GM23338 (cell line): ENCODE measurements at regions not wholly inside any gene's neighbourhood (a gene's known extent, or its start where the extent isn't known, plus 50 kb on each side); places are given as distances from the start of the nearest gene placed in this dataset.

Experiments used
- ATAC-seq: fragments of 200-7000 bp; cut with Tn5 transposase; 3 replicates; pipeline ENCODE4 v1.9.1; 2020
- DNase-seq: peaks from one replicate; pipeline ENCODE4 v3.0.0-alpha.2; 2015; ENCODE audit warnings: low spot score
- H2AFZ ChIP-seq: fragments of 200-600 bp; sonication (generic); 2 replicates; pipeline ENCODE4 v1.8.0; 2016; ENCODE audit warnings: antibody characterized with exemption, mild to moderate bottlenecking, moderate library complexity
- H3F3A ChIP-seq: fragments of 200-600 bp; sonication (generic); replicated peaks from 2 replicates; pipeline ENCODE4 v1.8.0; 2017; ENCODE audit warnings: antibody characterized with exemption, mixed run types, low read depth
- H3K27ac ChIP-seq: fragments of 200-600 bp; sonication (generic); 2 replicates; pipeline ENCODE4 v1.6.1; 2016; ENCODE audit warnings: low read depth
- H3K27me3 ChIP-seq: fragments of 200-600 bp; sonication (generic); 2 replicates; pipeline ENCODE4 v1.8.0; 2016; ENCODE audit warnings: mild to moderate bottlenecking, mixed run types, moderate library complexity; ENCODE audit not compliant: insufficient read depth
- H3K36me3 ChIP-seq: fragments of 200-600 bp; sonication (generic); 2 replicates; pipeline ENCODE4 v1.8.0; 2016; ENCODE audit warnings: mild to moderate bottlenecking; ENCODE audit not compliant: insufficient read depth
- H3K4me1 ChIP-seq: fragments of 200-600 bp; sonication (generic); 2 replicates; pipeline ENCODE4 v1.8.0; 2016; ENCODE audit warnings: mild to moderate bottlenecking, moderate library complexity; ENCODE audit not compliant: insufficient read depth
- H3K4me2 ChIP-seq: fragments of 200-600 bp; sonication (generic); 2 replicates; pipeline ENCODE4 v1.7.1; 2017; ENCODE audit warnings: mixed run types
- H3K4me3 ChIP-seq: fragments of 200-600 bp; sonication (generic); 2 replicates; pipeline ENCODE4 v1.6.1; 2016; ENCODE audit warnings: mixed run types
- H3K79me2 ChIP-seq: fragments of 200-600 bp; sonication (generic); replicated peaks from 2 replicates; pipeline ENCODE4 v1.8.0; 2017; ENCODE audit warnings: mild to moderate bottlenecking; ENCODE audit not compliant: insufficient read depth
- H3K9me2 ChIP-seq: fragments of 200-600 bp; sonication (generic); 2 replicates; pipeline ENCODE4 v1.8.0; 2017; ENCODE audit not compliant: insufficient read depth
- H4K20me1 ChIP-seq: fragments of 200-600 bp; sonication (generic); replicated peaks from 2 replicates; pipeline ENCODE4 v1.8.0; 2017; ENCODE audit warnings: mild to moderate bottlenecking; ENCODE audit not compliant: insufficient read depth
- H3K27ac Mint-ChIP-seq: 2 replicates; pipeline ENCODE4 v1.8.0; 2020; ENCODE audit warnings: inconsistent platforms, mild to moderate bottlenecking, moderate library complexity, mixed read lengths
- H3K27me3 Mint-ChIP-seq: 3 replicates; pipeline ENCODE4 v1.8.0; 2022; ENCODE audit warnings: low read depth, mild to moderate bottlenecking, moderate library complexity, mixed read lengths, inconsistent platforms; ENCODE audit not compliant: insufficient read depth, poor library complexity
- H3K36me3 Mint-ChIP-seq: 3 replicates; pipeline ENCODE4 v1.8.0; 2021; ENCODE audit warnings: low read depth, mild to moderate bottlenecking, inconsistent platforms, moderate library complexity, mixed read lengths
- H3K4me1 Mint-ChIP-seq: 3 replicates; pipeline ENCODE4 v1.8.0; 2020; ENCODE audit warnings: mild to moderate bottlenecking, inconsistent platforms, mixed read lengths
- H3K4me3 Mint-ChIP-seq: 3 replicates; pipeline ENCODE4 v1.8.0; 2021; ENCODE audit warnings: moderate library complexity, mild to moderate bottlenecking, inconsistent platforms, mixed read lengths
- H3K9me3 Mint-ChIP-seq: 3 replicates; pipeline ENCODE4 v1.8.0; 2020; ENCODE audit warnings: moderate library complexity, mild to moderate bottlenecking, inconsistent platforms, mixed read lengths
- CREB1 ChIP-seq: fragments of 250-450 bp; sonication (Bioruptor Pico); IDR thresholded peaks from 2 replicates; pipeline ENCODE4 v1.5.0; 2020; ENCODE audit warnings: low read depth, mild to moderate bottlenecking, moderate library complexity
- EZH2 ChIP-seq: fragments of 200-600 bp; sonication (generic); IDR thresholded peaks from one replicate; pipeline ENCODE4 v1.8.0; 2017; ENCODE audit warnings: antibody characterized with exemption, mild to moderate bottlenecking, low read depth; ENCODE audit not compliant: unreplicated experiment
- EZH2phosphoT487 ChIP-seq: fragments of 200-600 bp; sonication (generic); IDR thresholded peaks from one replicate; pipeline ENCODE4 v1.8.1; 2018; ENCODE audit warnings: antibody characterized with exemption; ENCODE audit not compliant: unreplicated experiment
- JUNB ChIP-seq: IDR thresholded peaks from one replicate; pipeline ENCODE4 v1.6.1; 2016; ENCODE audit warnings: antibody characterized with exemption; ENCODE audit not compliant: unreplicated experiment
- NANOG ChIP-seq: IDR thresholded peaks from 2 replicates; pipeline ENCODE4 v1.6.1; 2016; ENCODE audit warnings: antibody characterized with exemption, borderline replicate concordance
- STAT1 ChIP-seq: IDR thresholded peaks from one replicate; pipeline ENCODE4 v1.6.1; 2016; ENCODE audit warnings: antibody characterized with exemption; ENCODE audit not compliant: unreplicated experiment
- ZNF114 ChIP-seq: fragments of 250-450 bp; sonication (Bioruptor Pico); IDR thresholded peaks from 2 replicates; pipeline ENCODE4 v1.5.0; 2020; ENCODE audit warnings: mild to moderate bottlenecking, moderate library complexity
- ZNF331 ChIP-seq: fragments of 250-450 bp; sonication (Bioruptor Pico); IDR thresholded peaks from 2 replicates; pipeline ENCODE4 v1.5.0; 2020; ENCODE audit warnings: low read depth, mild to moderate bottlenecking, moderate library complexity
- TF ChIP-seq, protein P1 (sequence below): IDR thresholded peaks from 2 replicates; pipeline ENCODE4 v1.6.1; 2016; ENCODE audit warnings: antibody characterized with exemption
- TF ChIP-seq, protein P2 (sequence below), 2 experiments: fragments of 200-600 bp in 1 of 2; sonication (generic) in 1 of 2; conservative IDR thresholded peaks; 2 replicates each; pipeline versions ENCODE4 v1.5.1 to v1.6.1; 2016 to 2017; ENCODE audit warnings: antibody characterized with exemption in 2 of 2, low read depth in 2 of 2, mild to moderate bottlenecking in 2 of 2, moderate library complexity in 1 of 2
- TF ChIP-seq, protein P3 (sequence below): fragments of 250-450 bp; sonication (Bioruptor Pico); IDR thresholded peaks from 2 replicates; pipeline ENCODE4 v1.5.0; 2020; ENCODE audit warnings: mild to moderate bottlenecking, moderate library complexity
- TF ChIP-seq, protein P4 (sequence below): IDR thresholded peaks from one replicate; pipeline ENCODE4 v1.6.1; 2018; ENCODE audit warnings: antibody characterized with exemption; ENCODE audit not compliant: unreplicated experiment

DNA sequence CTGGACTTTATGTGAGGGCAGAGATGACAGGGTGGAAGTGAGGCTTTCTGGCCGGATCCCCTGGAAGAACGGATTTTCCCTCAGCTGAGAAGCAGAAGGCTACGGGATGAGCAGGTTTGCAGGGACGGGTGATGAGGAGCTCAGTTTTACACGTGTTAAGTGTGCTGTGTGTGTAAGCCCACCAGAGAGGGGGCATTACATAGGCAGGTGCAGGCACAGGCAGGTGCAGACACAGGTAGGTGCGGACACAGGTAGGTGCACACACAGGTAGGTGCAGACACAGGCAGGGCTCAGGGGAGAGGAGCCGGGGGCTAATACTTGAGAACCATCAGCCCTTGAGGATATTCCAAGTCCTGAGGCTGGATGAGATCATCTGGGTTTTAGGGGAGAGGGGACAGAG, 107.7 kb downstream of the COPS8 start:
- H3K9me2 ChIP-seq: peaks cover 23% of the 10 kb centered on the region
- no peaks in the 10 kb centered on the region for H3K79me2 ChIP-seq
- Mint-ChIP-seq H3K9me3 (peaks cover 8% of the 10 kb centered on the region), H3K4me3 (no peak overlapping the region), H3K27ac (no peak overlapping the region; the same call in 1 of the 2 replicates), H3K4me1 (peaks cover 19% of the 10 kb centered on the region), H3K36me3 (no peaks in the 10 kb centered on the region), H3K27me3 (peaks cover 4% of the 10 kb centered on the region)
- ATAC-seq (no peak), DNase-seq (no peak)
- peaks cover 4% of the 10 kb centered on the region; the same call in 1 of the 2 replicates for H3K36me3 ChIP-seq
- H3K4me2 ChIP-seq: no peak overlapping the region
- no peak overlapping the region for H3K4me3 ChIP-seq
- H4K20me1 ChIP-seq: no peaks in the 10 kb centered on the region
- TF ChIP-seq, protein P1, sequence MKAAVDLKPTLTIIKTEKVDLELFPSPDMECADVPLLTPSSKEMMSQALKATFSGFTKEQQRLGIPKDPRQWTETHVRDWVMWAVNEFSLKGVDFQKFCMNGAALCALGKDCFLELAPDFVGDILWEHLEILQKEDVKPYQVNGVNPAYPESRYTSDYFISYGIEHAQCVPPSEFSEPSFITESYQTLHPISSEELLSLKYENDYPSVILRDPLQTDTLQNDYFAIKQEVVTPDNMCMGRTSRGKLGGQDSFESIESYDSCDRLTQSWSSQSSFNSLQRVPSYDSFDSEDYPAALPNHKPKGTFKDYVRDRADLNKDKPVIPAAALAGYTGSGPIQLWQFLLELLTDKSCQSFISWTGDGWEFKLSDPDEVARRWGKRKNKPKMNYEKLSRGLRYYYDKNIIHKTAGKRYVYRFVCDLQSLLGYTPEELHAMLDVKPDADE: no peak
- TF ChIP-seq, protein P2, sequence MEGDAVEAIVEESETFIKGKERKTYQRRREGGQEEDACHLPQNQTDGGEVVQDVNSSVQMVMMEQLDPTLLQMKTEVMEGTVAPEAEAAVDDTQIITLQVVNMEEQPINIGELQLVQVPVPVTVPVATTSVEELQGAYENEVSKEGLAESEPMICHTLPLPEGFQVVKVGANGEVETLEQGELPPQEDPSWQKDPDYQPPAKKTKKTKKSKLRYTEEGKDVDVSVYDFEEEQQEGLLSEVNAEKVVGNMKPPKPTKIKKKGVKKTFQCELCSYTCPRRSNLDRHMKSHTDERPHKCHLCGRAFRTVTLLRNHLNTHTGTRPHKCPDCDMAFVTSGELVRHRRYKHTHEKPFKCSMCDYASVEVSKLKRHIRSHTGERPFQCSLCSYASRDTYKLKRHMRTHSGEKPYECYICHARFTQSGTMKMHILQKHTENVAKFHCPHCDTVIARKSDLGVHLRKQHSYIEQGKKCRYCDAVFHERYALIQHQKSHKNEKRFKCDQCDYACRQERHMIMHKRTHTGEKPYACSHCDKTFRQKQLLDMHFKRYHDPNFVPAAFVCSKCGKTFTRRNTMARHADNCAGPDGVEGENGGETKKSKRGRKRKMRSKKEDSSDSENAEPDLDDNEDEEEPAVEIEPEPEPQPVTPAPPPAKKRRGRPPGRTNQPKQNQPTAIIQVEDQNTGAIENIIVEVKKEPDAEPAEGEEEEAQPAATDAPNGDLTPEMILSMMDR (conservative IDR thresholded peaks at IDR 0.05; ENCODE audit: low read depth in 2 of 2): no peak
- no peak for TF ChIP-seq EZH2phosphoT487
- no peak for TF ChIP-seq CREB1
- TF ChIP-seq, protein P3, sequence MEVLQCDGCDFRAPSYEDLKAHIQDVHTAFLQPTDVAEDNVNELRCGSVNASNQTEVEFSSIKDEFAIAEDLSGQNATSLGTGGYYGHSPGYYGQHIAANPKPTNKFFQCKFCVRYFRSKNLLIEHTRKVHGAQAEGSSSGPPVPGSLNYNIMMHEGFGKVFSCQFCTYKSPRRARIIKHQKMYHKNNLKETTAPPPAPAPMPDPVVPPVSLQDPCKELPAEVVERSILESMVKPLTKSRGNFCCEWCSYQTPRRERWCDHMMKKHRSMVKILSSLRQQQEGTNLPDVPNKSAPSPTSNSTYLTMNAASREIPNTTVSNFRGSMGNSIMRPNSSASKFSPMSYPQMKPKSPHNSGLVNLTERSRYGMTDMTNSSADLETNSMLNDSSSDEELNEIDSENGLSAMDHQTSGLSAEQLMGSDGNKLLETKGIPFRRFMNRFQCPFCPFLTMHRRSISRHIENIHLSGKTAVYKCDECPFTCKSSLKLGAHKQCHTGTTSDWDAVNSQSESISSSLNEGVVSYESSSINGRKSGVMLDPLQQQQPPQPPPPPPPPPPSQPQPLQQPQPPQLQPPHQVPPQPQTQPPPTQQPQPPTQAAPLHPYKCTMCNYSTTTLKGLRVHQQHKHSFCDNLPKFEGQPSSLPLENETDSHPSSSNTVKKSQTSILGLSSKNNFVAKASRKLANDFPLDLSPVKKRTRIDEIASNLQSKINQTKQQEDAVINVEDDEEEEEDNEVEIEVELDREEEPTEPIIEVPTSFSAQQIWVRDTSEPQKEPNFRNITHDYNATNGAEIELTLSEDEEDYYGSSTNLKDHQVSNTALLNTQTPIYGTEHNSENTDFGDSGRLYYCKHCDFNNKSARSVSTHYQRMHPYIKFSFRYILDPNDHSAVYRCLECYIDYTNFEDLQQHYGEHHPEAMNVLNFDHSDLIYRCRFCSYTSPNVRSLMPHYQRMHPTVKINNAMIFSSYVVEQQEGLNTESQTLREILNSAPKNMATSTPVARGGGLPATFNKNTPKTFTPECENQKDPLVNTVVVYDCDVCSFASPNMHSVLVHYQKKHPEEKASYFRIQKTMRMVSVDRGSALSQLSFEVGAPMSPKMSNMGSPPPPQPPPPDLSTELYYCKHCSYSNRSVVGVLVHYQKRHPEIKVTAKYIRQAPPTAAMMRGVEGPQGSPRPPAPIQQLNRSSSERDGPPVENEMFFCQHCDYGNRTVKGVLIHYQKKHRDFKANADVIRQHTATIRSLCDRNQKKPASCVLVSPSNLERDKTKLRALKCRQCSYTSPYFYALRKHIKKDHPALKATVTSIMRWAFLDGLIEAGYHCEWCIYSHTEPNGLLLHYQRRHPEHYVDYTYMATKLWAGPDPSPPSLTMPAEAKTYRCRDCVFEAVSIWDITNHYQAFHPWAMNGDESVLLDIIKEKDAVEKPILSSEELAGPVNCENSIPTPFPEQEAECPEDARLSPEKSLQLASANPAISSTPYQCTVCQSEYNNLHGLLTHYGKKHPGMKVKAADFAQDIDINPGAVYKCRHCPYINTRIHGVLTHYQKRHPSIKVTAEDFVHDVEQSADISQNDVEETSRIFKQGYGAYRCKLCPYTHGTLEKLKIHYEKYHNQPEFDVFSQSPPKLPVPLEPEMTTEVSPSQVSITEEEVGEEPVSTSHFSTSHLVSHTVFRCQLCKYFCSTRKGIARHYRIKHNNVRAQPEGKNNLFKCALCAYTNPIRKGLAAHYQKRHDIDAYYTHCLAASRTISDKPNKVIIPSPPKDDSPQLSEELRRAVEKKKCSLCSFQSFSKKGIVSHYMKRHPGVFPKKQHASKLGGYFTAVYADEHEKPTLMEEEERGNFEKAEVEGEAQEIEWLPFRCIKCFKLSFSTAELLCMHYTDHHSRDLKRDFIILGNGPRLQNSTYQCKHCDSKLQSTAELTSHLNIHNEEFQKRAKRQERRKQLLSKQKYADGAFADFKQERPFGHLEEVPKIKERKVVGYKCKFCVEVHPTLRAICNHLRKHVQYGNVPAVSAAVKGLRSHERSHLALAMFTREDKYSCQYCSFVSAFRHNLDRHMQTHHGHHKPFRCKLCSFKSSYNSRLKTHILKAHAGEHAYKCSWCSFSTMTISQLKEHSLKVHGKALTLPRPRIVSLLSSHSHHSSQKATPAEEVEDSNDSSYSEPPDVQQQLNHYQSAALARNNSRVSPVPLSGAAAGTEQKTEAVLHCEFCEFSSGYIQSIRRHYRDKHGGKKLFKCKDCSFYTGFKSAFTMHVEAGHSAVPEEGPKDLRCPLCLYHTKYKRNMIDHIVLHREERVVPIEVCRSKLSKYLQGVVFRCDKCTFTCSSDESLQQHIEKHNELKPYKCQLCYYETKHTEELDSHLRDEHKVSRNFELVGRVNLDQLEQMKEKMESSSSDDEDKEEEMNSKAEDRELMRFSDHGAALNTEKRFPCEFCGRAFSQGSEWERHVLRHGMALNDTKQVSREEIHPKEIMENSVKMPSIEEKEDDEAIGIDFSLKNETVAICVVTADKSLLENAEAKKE: no peak
- no peak for TF ChIP-seq JUNB
- no peak for TF ChIP-seq ZNF331
- no peak for TF ChIP-seq ZNF114 (CRISPR knock-in tag)
- no peak for TF ChIP-seq EZH2
- TF ChIP-seq, protein P4, sequence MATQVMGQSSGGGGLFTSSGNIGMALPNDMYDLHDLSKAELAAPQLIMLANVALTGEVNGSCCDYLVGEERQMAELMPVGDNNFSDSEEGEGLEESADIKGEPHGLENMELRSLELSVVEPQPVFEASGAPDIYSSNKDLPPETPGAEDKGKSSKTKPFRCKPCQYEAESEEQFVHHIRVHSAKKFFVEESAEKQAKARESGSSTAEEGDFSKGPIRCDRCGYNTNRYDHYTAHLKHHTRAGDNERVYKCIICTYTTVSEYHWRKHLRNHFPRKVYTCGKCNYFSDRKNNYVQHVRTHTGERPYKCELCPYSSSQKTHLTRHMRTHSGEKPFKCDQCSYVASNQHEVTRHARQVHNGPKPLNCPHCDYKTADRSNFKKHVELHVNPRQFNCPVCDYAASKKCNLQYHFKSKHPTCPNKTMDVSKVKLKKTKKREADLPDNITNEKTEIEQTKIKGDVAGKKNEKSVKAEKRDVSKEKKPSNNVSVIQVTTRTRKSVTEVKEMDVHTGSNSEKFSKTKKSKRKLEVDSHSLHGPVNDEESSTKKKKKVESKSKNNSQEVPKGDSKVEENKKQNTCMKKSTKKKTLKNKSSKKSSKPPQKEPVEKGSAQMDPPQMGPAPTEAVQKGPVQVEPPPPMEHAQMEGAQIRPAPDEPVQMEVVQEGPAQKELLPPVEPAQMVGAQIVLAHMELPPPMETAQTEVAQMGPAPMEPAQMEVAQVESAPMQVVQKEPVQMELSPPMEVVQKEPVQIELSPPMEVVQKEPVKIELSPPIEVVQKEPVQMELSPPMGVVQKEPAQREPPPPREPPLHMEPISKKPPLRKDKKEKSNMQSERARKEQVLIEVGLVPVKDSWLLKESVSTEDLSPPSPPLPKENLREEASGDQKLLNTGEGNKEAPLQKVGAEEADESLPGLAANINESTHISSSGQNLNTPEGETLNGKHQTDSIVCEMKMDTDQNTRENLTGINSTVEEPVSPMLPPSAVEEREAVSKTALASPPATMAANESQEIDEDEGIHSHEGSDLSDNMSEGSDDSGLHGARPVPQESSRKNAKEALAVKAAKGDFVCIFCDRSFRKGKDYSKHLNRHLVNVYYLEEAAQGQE: no peak
- TF ChIP-seq STAT1: no peak
- no peak for TF ChIP-seq NANOG
- H3K27ac ChIP-seq: no peak overlapping the region
- no peaks in the 10 kb centered on the region for H3F3A ChIP-seq
- H2AFZ ChIP-seq: no peak overlapping the region
- peaks cover 22% of the 10 kb centered on the region for H3K4me1 ChIP-seq
- no peaks in the 10 kb centered on the region for H3K27me3 ChIP-seq
